Calu3 (cell line): ENCODE measurements at regions not wholly inside any gene's neighbourhood (a gene's known extent, or its start where the extent isn't known, plus 50 kb on each side); places are given as distances from the start of the nearest gene placed in this dataset.

Experiments
- BruUV-seq: library from RNA; stranded (reverse); fragments of 400-500 nt; replicated peaks from 2 replicates; lab custom pipeline; 2021; lab: Mats Ljungman, UMichigan
- CTCF ChIA-PET: fragments of 300-600 bp; sonication (Branson Sonifier 250); formaldehyde crosslinking; loops from one replicate; lab custom pipeline; 2022; ENCODE audit warnings: antibody characterized with exemption; lab: Charles Lee
- DNase-seq: peaks from one replicate; pipeline ENCODE4 v3.0.0; 2022
- H3K27ac Mint-ChIP-seq: one replicate; pipeline ENCODE4 v1.8.0; 2022; ENCODE audit warnings: mixed read lengths; ENCODE audit not compliant: unreplicated experiment
- H3K27me3 Mint-ChIP-seq: one replicate; pipeline ENCODE4 v1.8.0; 2022; ENCODE audit warnings: mixed read lengths; ENCODE audit not compliant: unreplicated experiment
- H3K36me3 Mint-ChIP-seq: one replicate; pipeline ENCODE4 v1.8.0; 2022; ENCODE audit warnings: mild to moderate bottlenecking, moderate library complexity, mixed read lengths; ENCODE audit not compliant: insufficient read depth, unreplicated experiment
- H3K4me1 Mint-ChIP-seq: one replicate; pipeline ENCODE4 v1.8.0; 2022; ENCODE audit warnings: mild to moderate bottlenecking, low read depth, mixed read lengths; ENCODE audit not compliant: unreplicated experiment
- H3K4me3 Mint-ChIP-seq: one replicate; pipeline ENCODE4 v1.8.0; 2022; ENCODE audit warnings: mild to moderate bottlenecking, low read depth, moderate library complexity, mixed read lengths; ENCODE audit not compliant: unreplicated experiment
- H3K9me3 Mint-ChIP-seq: one replicate; pipeline ENCODE4 v1.8.0; 2022; ENCODE audit warnings: low read depth, mixed read lengths; ENCODE audit not compliant: unreplicated experiment
- CTCF ChIP-seq: fragments of 200-600 bp; IDR thresholded peaks from one replicate; pipeline ENCODE4 v1.8.0; 2022; ENCODE audit warnings: antibody characterized with exemption; ENCODE audit not compliant: unreplicated experiment
- intact Hi-C: fragments of 100-400 bp; cut with micrococcal nuclease; formaldehyde crosslinking; loops from one replicate; pipeline ENCODE4 v1.10.0; 2022; ENCODE audit not compliant: unreplicated experiment

- Mint-ChIP-seq H3K36me3 (no peaks in the 10 kb centered on the region), H3K27me3 (no peaks in the 10 kb centered on the region), H3K4me1 (peaks cover 23% of the 10 kb centered on the region), H3K4me3 (no peak overlapping the region), H3K27ac (no peak overlapping the region), H3K9me3 (no peaks in the 10 kb centered on the region)
- intact Hi-C loops, result no loop called here
- TF ChIP-seq CTCF, result no peak
- DNase-seq, result no peak
- BruUV-seq, result no TSS peak
- CTCF ChIA-PET, result no interaction called here
These were observed 305.4 kb downstream of the PCNX1 start for GRCh38 chr14:71212683-71213107.

GRCh38 chr14:71214241-71214640 lies 307.0 kb downstream of the PCNX1 start:
- no peak for TF ChIP-seq CTCF
- H3K9me3 Mint-ChIP-seq, result peaks cover 2% of the 10 kb centered on the region

GRCh38 chr14:71220462-71220861 lies 313.2 kb downstream of the PCNX1 start:
- TF ChIP-seq CTCF, result no peak
- no TSS peak for BruUV-seq
- H3K27ac Mint-ChIP-seq, result no peak overlapping the region
- peaks cover 17% of the 10 kb centered on the region for H3K4me1 Mint-ChIP-seq
- intact Hi-C loops, result no loop called here
- no peaks in the 10 kb centered on the region for H3K27me3 Mint-ChIP-seq
- H3K4me3 Mint-ChIP-seq, result no peak overlapping the region
- peaks cover 2% of the 10 kb centered on the region for H3K9me3 Mint-ChIP-seq
- no peak for DNase-seq
- no peaks in the 10 kb centered on the region for H3K36me3 Mint-ChIP-seq
- CTCF ChIA-PET, result interaction anchor here (0.6 kb wide), 1 partner anchor 1613 kb away, joined by 4 read pairs; no protein-coding TSS in a partner anchor

More at GRCh38 chr14:71214241-71214640, 307.0 kb downstream of the PCNX1 start:
- peaks cover 31% of the 10 kb centered on the region for H3K4me1 Mint-ChIP-seq
- H3K4me3 Mint-ChIP-seq, result no peak overlapping the region
- CTCF ChIA-PET, result no interaction called here
- H3K36me3 Mint-ChIP-seq, result no peaks in the 10 kb centered on the region
- DNase-seq, result no peak
- intact Hi-C loops, result no loop called here
- BruUV-seq, result no TSS peak
- no peaks in the 10 kb centered on the region for H3K27me3 Mint-ChIP-seq
- H3K27ac Mint-ChIP-seq, result no peak overlapping the region

GRCh38 chr14:71221119-71221518 lies 313.9 kb downstream of the PCNX1 start:
- Mint-ChIP-seq H3K4me1 (peaks cover 17% of the 10 kb centered on the region), H3K27me3 (no peaks in the 10 kb centered on the region), H3K36me3 (no peaks in the 10 kb centered on the region), H3K4me3 (no peak overlapping the region), H3K9me3 (peaks cover 2% of the 10 kb centered on the region), H3K27ac (no peak overlapping the region)
- no peak for DNase-seq
- intact Hi-C loops, result no loop called here
- CTCF ChIA-PET, result no interaction called here
- no TSS peak for BruUV-seq
- TF ChIP-seq CTCF, result no peak
